GM18868 (cell line): ENCODE measurements at regions not wholly inside any gene's neighbourhood (a gene's known extent, or its start where the extent isn't known, plus 50 kb on each side); places are given as distances from the start of the nearest gene placed in this dataset.

Experiments
- ATAC-seq: cut with Tn5 transposase; IDR thresholded peaks from one replicate; pipeline ENCODE4 v1.9.1; 2021; ENCODE audit warnings: mild to moderate bottlenecking, moderate library complexity; ENCODE audit not compliant: unreplicated experiment

GRCh38 chr3:35849496-35849895 is 210.2 kb downstream of the ARPP21 start:
- no peak for ATAC-seq

DNA sequence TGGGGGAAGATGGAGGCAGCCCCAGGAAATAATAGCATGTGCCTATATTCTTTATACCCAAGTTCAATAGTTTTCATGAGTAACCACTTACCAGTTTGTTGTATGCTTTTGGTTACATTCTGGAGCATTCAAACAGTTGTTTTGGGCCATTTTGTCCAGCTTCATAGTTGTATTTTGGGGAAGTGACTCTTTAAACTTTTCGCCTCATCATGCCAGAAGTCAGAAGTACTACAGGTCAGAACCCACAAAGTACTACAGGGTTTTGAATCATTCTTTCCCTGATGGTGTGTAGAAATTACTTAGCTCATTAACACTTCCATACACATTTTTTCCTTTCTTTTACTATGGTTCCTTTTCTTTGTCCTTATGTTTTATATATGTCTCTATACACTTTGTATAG is 210.6 kb downstream of the ARPP21 start:
- ATAC-seq = no peak

DNA sequence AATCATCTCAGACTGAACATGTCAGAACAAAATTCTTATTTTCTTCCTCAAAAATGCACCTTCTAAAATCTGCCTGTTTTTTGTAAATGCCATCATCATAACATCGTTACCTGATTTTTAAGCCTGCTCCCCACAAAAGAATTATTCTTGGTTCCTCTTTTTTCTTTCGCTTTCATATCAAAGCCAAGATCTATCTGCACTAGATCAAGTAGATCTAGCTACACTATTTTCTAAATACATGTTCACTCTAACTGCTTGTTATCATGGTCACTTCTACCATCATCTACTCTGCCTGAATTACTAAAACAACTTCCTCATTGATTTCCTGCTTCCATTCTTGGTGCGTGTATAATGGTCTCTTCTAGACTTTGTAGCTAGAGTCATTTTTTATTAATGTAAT is 217.7 kb downstream of the ARPP21 start:
- ATAC-seq = peak; percentile 94

GRCh38 chr3:35862057-35862456 is 222.7 kb downstream of the ARPP21 start:
- no peak for ATAC-seq

DNA sequence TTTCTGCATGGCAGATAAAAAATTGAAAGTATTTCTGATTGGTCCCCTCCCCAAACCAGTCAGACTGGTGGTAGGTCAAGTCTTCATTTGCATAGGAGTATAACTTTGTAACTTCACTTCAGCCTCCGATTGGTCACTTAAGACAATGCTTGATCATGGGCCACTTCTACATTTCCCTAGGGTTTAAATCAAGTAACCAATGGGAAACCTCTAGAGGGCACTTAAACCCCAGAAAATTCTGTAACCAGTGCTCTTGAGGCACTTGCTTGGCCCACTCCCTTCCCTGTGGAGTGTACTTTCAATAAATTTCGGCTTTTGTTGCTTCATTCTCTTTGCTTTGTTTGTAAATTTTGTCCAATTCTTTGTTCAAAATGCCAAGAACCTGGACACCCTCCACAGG is 225.5 kb downstream of the ARPP21 start:
- no peak for ATAC-seq

DNA sequence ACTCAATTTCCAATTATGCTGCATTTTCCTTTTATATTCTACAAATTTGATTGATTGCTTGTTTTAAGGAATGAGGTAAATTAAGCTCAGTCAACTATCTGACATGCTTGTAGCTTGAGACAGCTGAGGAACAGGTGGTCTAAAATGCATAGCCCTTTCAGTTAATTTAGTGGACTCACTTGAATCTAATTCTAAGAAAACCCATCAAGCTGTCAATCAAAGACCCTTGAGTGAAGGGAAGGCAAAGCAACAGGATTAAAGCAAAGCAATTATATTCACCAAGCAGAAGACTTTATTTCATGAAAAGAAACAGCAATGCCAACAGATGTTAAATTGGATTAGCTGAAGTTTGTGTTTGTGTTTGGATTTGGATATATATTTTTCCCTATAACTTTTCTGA is 228.5 kb downstream of the ARPP21 start:
- no peak for ATAC-seq

DNA sequence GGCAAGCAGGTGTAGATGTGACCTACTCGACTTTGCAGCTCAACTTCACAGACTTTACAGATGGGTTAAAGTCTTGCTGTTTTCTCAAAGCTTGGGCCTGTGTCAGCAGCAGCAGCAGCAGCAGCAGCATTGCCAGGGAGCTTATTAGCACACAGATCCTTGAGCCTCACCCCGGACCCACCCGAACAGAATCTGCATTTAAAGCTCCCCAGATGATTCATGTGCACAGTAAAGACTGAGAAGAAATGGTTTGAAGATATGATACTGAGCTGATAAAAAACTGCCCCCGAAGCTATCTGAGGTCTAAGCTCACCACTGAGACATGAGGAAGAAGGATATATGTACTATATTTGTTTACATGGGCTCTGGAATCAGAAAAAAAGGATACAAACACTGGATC is 231.7 kb downstream of the ARPP21 start:
- no peak for ATAC-seq

- no peak for ATAC-seq
These were observed 244.6 kb downstream of the ARPP21 start for GRCh38 chr3:35883929-35884328.

DNA sequence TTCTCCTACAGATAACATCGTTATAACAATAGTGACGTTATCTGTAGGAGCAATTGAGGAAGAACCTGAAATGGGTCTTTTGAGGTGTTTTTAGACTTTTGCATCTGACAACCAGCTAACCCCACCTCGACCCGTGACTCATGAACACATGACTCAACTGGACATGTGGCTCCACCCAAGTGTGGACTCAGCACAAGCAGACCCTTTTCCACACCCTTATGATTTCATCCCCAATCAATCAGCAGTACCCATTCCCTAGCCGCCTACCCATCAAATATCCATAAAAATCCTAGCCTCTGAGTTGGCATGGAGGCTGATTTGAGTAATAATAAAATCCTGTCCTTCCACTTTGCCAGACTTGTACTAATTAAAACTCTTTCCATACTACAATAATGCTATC is 255.4 kb downstream of the ARPP21 start:
- no peak for ATAC-seq

GRCh38 chr3:35899245-35899644 is 259.9 kb downstream of the ARPP21 start:
- ATAC-seq = no peak

GRCh38 chr3:35900079-35900478 is 260.8 kb downstream of the ARPP21 start:
- ATAC-seq = no peak

DNA sequence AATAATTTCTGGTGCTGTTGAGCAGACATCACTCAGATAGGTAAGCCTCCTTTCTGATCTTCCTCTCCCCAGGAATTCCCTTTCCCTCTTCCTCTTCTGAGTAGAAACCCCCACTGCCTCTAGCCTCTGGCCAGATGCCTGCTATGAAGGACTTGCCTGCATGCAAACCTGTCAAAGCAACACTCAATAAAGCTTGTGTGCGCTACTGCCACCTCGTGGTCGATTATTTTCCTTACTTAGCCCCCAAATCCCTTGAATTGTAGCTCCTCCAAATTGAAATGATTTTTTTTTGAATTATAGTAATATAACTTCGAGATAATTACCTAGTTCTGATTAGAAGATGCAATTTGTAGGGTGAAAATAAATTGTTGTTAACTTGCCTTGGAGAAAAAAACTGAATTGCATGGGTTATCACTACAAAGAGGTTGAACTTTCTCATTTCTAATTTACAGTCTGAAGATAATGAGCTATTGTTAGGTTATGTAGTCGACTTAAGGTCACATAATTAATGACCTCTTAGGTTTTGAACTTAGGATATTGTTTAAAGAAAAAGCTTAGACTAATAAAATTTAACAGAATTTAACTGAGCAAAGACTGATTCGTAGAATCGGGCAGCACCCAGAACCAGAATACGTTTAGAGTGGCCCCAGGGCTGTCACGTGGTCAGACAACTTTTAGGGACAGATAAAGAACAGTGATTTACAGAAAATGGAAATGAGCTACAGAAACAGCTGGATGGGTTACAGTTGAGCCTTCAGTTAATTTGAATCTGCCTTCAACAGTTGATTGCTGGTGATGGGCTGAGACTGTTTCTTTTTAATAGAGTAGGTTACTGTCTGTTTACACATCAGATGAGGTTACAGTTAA is 269.3 kb downstream of the ARPP21 start:
- peak; percentile 94 for ATAC-seq

DNA sequence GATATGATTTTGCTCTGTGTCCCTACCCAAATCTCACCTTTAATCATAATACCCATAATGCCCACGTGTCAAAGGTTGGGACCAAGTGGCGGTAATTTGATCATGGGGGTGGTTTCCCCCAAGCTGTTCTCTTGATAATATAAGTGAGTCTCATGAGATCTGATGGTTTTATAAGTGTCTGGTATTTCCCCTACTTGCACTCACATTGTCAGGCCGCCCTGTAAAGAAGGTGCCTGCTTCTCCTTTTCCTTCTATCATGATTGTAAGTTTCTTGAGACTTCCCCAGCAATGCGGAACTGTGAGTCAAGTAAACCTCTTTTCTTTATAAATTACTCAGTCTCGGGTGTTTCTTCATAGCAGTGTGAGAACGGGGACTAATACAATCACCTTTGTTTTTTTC is 279.8 kb downstream of the ARPP21 start:
- peak; percentile 70 for ATAC-seq

DNA sequence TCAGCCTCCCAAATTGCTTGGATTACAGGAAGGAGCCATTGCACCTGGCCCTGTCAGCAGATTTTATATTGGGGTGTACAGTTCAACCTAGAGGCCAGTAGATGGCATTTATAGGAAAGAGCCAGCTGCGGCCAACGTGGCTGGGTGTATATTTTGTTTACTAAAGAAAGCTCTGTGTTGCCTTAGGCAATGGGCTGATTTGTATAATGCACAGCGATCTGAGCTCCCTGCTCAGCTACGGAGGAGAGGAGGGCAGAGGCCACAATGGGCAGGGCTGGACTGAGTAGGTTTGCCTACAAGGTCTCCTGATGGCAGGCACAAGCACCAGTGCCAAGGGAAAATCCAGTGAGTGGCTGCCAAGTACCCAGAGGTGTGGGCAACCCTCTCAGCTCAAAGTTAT is 282.4 kb downstream of the ARPP21 start:
- no peak for ATAC-seq

DNA sequence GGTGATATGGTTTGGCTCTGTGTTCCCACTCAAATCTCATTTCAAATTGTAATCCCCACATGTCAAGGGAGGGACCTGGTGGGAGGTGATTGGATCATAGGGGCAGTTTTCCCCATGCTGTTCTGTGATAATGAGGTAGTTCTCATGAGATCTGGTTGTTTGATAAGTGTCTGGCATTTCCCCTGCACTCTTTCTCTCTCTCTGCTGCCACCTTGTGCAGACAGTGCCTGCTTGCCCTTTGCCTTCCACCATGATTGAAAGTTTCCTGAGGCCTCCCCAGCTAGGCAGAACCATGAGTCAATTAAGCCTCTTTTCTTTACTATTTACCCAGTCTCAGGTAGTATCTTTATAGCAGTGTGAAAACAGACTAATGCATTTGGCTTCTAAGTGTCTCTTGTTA is 284.7 kb downstream of the ARPP21 start:
- peak; percentile 85 for ATAC-seq

GRCh38 chr3:35927441-35927840 is 288.1 kb downstream of the ARPP21 start:
- ATAC-seq = no peak

DNA sequence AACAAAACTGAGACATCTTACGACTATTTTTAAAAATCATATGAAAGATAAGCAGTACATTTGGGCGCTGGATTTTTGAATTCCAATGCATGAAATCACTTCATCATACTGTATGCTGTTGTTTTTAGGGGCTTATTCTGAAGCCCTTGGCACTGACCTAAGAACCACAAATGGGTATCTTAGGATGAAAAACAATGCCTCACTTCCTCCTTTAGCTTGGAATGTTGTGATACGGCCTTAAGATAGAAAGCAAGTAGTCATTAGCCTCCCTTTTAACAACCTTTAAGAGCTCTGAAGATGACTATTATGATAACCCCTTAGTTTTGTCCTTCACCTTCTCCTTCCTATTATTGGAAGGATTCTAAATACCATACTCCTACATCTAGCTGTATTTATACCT is 289.8 kb downstream of the ARPP21 start:
- no peak for ATAC-seq

- ATAC-seq = no peak
These were observed 292.5 kb downstream of the ARPP21 start for GRCh38 chr3:35931867-35932266.

GRCh38 chr3:35932995-35933394 is 293.7 kb downstream of the ARPP21 start:
- no peak for ATAC-seq

DNA sequence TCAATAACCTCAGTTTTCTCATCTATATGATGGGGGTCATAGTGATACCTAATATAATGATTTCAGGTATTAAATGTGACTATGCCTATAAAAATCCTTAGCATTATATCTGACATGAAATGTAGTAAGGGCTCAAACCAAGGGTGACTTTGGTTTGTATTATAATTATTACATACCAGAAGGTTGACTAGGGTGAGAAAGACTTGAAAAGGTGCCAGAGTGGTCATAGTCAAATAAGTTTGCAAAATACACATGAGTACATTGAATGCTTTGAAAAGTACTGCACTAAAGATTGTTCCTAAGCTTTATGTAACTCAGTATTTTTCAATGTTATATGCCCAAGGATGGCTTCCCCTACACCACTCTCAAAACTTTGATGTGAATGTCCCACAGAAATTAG is 297.2 kb downstream of the ARPP21 start:
- no peak for ATAC-seq

DNA sequence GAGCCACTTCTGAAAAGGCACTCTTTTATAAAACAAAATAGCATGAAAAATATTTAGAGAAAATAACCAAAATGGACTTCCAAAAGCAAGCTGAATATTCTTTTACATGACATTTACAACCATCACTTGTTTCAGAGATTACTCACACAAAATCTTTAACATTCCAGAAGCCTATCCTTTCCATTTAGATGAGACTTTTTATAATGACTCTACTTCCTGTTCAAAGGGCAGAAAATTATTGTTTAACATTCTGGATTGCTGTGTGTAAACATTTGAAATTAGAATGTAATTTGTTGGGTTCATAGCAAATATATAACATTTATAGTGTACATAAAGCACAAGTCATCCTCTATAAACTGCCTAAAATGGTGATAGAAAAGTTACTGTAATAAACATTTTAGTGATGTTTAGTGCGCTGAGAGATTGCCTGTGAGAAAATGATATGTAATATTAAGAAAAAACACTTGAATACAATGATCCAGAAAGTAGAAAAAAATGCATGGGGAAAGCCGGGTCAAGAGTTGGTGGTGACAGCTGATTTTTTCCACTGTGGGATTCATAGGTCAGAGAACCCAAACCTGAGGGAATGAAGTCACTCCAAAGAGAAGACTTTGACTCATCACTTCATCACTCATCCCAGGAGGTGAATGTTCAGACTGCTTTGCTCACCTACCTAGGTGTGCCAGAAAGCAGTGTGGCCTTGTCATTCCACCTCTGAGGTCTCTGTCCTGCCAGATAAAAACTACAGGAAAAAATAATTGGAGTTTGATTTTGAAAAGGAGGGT is 305.8 kb downstream of the ARPP21 start:
- ATAC-seq = no peak
